GM19240 (cell line): ENCODE measurements at regions not wholly inside any gene's neighbourhood (a gene's known extent, or its start where the extent isn't known, plus 50 kb on each side); places are given as distances from the start of the nearest gene placed in this dataset.
A peak's percentile ranks its signal among the peaks of the same experiment; 100 is the strongest.
"Not testable (repeated sequence)": the region's sequence is repeated elsewhere in the genome, so short reads cannot be mapped to it uniquely, and the experiment has no call there.

Experiments used
- DNase-seq: peaks from one replicate; pipeline ENCODE4 v3.0.0; 2011; ENCODE audit warnings: low spot score; ENCODE audit not compliant: insufficient read length

DNA sequence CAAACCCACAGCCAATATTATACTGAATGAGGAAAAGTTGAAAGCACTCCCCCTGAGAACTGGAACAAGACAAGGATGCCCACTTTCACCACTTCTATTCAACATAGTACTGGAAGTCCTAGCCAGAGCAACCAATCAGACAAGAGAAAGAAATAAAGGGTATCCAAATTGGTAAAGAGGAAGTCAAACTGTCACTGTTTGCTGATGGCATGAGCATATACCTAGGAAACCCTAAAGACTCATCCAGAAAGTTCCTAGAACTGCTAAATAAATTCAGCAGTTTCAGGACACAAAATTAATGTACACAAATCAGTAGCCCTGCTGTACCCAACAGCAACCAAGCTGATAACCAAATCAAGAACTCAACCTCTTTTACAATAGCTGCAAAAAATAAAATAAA lies 220.0 kb downstream of the SYK start:
- DNase-seq = not testable (repeated sequence)

- no peak for DNase-seq
Measured at GRCh38 chr9:91023741-91024140, 222.1 kb downstream of the SYK start.

DNA sequence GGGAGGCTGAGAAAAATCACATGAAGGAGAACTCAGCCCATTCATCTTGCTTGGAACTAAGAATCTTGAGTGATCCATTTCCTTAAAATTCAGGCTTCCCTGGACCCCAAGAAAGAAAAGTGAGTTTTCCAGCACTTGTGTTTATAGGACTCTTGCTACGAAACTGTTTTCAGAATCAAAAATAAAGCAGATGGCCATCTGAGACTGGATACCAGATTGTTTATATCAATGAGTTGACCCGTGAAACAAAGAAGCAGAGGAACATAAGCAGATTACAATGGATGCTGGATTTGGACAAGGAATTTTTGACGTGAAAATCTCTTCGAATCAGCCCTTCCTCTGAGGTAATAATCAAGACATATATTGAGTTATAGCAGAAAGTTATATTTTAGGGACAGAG lies 223.2 kb downstream of the SYK start:
- no peak for DNase-seq

DNA sequence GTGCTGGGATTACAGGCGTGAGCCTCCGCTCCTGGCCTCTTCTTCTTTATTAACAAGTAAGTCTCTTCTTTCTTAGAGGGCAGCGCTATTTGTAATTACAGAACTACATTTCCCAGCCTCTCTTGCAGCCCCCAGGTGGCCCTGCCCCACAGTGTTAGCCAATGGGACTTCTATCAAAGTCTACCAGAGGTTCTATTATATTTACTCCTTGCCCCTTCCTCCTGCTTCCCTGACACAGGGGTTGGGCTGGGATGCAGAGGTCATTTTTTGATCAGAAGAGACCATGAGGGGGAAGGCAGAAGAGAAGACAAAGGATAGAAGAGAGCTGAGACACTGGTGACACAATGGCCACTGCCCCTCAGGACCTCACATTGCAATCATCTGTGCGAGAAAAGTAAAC lies 224.2 kb downstream of the SYK start:
- no peak for DNase-seq

DNA sequence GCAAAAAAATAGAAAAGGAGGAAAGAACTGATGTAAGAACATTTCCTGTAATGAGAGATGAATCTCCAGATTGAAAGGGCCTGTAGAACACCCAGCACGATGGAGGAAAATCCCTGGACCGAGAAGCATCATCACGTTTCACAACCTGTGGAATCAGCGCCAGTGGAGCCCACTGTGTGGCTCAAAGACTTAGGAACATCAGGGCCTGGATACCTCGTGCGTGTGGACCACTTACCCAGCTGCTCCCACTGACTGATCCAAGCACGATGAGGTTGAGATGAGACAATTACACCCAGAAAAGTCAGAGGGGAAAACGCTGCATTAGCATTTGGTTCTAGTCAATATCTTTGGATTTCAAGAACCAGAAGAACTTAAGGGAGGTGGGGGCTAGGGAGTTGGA lies 224.6 kb downstream of the SYK start:
- DNase-seq = no peak

- DNase-seq = no peak
Measured at GRCh38 chr9:91027005-91027404, 225.4 kb downstream of the SYK start.

GRCh38 chr9:91028166-91028827 lies 226.7 kb downstream of the SYK start:
- DNase-seq = no peak

DNA sequence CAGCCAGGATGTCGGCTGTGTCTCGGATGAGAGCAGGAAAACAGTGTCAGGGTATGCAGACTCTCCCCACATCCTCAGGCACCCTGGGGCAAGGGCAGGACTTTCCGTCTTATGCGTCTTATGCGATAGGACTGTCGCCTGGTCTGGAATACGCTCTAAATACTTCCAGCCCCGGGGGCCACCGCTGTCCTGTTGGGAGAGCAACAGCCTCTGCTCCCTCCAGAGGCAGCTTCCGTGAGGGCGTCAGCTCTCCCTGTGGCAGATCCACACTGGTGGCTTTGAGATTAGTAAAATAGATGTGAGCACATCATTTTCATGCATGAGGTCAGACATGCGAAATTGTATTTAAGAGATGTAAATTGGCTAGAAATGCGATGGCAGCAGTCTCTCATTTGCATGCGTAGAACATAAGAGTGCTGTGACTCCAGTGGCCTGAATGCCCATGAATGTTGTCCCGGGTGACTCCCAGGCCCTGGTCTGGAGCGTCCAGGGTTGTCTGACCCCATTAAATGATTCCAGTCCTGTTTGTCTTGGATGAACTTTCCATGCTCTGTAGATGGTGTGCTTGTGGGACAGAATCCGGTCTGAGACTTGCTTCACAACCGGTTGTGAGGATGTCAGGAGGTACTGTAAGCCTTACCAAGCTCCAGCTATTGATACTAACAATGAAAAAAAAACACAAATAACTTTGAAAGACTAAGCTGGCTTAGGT lies 228.2 kb downstream of the SYK start:
- no peak for DNase-seq

- DNase-seq = no peak
Measured at GRCh38 chr9:91032121-91032531, 230.5 kb downstream of the SYK start.

- no peak for DNase-seq
Measured at GRCh38 chr9:91033270-91033669, 231.7 kb downstream of the SYK start.

GRCh38 chr9:91033797-91034196 lies 232.2 kb downstream of the SYK start:
- DNase-seq = no peak

GRCh38 chr9:91034521-91034920 lies 232.9 kb downstream of the SYK start:
- DNase-seq = no peak

DNA sequence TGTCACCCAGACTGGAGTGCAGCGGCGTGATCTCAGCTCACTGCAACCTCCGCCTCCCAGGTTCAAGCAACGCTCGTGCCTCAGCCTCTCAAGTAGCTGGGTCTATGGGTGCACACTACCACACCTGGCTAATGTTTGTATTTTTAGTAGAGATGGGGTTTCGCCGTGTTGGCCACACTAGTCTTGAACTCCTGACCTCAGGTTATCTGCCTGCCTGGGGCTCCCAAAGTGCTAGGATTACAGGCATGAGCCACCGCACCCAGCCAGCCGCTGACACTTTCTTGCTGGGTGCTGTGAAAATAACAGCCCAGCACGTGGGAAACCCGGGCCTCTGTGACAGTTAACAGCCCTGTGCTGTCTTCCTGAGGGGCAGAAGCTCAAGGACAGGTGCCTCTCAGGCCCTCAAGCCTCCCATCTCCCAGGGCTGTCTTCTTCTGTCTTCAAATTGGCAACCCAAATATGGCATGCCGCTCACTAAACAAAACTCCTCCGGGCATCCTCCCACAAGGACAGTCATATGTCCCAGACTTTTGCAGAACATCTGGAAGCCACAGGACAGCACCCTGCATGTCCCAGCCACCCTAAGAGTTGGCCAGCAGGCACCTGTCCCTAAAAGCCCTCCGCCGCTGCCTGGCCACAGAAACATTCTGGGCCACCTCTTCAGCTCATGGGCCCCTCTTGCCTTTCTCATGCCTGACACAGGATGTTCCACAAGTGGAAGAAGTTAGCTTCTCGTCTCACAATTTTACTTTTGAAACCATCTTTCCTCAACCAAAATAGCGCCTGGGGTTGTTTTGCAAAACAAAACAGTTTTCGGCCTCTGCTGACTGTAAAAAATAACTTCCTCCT lies 233.6 kb downstream of the SYK start:
- DNase-seq = no peak

GRCh38 chr9:91035825-91036208 lies 234.2 kb downstream of the SYK start:
- DNase-seq = no peak

DNA sequence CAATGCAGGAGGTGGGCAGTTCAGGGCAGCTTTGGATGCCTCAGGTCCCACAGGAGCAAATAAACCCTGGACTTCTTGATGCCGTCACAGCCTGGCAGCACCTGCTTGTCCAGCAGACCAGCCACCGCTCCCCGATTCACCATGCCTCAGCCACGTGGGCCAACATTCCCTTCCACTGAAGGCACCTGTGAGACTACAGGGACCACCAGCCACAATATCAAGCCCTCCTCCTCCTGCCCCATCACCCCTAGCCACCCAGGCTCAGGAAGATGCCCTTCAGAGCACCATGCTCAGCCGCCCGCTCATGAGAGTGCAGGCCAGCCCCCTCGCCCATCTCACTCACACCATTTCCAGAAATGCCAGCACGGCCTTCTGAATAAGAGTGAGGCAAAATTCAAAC lies 234.7 kb downstream of the SYK start:
- DNase-seq = no peak

GRCh38 chr9:91036826-91037510 lies 235.3 kb downstream of the SYK start:
- DNase-seq = peak; percentile 12

- DNase-seq = no peak
Measured at GRCh38 chr9:91037511-91038482, 236.2 kb downstream of the SYK start.

- no peak for DNase-seq
Measured at GRCh38 chr9:91038483-91039124, 237.0 kb downstream of the SYK start.

- DNase-seq = no peak
Measured at GRCh38 chr9:91039125-91039834, 237.7 kb downstream of the SYK start.

DNA sequence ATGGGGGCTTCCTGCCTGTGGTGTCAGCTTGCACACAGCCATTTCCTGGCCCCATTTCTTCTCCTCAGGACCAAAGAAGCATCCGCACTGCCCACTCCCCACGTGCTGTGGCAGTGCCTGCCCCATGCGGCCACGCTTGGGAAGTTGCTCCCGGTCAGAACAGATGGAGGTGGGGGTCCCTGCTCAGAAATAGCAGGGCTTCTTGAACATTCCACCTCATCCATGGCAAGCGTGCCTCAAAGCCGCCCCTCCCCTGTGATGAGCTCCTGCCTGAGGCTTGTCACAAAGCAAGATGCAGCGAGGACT lies 238.2 kb downstream of the SYK start:
- DNase-seq = no peak
